ENCODE measurements at regions not wholly inside any gene's neighbourhood (a gene's known extent, or its start where the extent isn't known, plus 50 kb on each side); places are given as distances from the start of the nearest gene placed in this dataset.

DNA sequence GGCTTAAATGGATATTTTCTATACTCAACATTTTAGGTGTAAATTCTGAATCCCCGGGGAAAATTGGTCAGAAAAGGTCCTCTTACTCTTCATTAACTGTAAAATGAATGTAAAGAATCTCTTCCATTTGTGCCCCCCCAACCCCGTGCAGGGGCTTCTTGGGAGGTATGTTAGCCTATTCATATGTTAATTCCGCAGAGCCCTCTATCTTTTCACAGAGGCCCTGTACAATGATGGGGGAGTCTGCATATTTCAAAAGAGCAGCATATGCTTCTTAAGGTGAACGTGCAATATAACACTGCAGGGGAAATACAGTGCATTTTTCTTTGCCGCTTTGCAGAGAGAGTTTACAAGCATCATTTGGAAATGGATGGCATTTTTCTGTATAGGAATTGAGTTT, 88.5 kb upstream of the CXorf66 start:
- Mint-ChIP-seq H3K27me3 (peaks cover 3% of the 10 kb centered on the region), H3K9me3 (no peaks in the 10 kb centered on the region), H3K27ac (no peak overlapping the region), H3K4me1 (no peaks in the 10 kb centered on the region), H3K36me3 (ENCODE audit: low read depth) (no peaks in the 10 kb centered on the region), H3K4me3 (no peak overlapping the region)
- POLR2A ChIA-PET, result no interaction called here
- CTCF ChIA-PET, result no interaction called here
- DNase-seq (no peak), ATAC-seq (ENCODE audit: low read depth) (no peak)
- TF ChIP-seq, protein P1, sequence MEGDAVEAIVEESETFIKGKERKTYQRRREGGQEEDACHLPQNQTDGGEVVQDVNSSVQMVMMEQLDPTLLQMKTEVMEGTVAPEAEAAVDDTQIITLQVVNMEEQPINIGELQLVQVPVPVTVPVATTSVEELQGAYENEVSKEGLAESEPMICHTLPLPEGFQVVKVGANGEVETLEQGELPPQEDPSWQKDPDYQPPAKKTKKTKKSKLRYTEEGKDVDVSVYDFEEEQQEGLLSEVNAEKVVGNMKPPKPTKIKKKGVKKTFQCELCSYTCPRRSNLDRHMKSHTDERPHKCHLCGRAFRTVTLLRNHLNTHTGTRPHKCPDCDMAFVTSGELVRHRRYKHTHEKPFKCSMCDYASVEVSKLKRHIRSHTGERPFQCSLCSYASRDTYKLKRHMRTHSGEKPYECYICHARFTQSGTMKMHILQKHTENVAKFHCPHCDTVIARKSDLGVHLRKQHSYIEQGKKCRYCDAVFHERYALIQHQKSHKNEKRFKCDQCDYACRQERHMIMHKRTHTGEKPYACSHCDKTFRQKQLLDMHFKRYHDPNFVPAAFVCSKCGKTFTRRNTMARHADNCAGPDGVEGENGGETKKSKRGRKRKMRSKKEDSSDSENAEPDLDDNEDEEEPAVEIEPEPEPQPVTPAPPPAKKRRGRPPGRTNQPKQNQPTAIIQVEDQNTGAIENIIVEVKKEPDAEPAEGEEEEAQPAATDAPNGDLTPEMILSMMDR (IDR thresholded peaks at IDR 0.05), result no peak
- intact Hi-C loops (cut with micrococcal nuclease), result no loop called here

DNA sequence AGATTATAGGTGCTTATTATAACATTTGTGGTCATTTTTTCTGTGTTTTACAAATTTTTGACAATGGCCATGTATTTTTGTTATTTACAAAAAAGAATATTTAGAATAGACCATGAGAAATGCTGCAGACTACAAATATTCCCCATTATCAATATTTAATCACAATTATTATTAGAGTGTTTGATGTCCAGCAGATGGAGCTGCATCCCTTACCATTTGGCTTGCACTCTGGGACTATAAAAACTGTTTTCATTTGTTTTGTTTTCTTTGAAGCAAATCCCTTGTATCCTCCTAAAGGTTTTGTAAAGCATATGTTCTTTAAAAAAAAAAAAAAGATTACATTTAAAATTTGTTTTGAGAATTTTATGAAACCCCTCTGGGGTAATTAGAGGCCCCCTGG, 85.6 kb upstream of the CXorf66 start:
- ATAC-seq (ENCODE audit: low read depth), result no peak
- ChIA-PET POLR2A (no interaction called here), CTCF (no interaction called here)
- no peak overlapping the region for H3K4me3 Mint-ChIP-seq
- DNase-seq, result no peak
- H3K9me3 Mint-ChIP-seq, result no peaks in the 10 kb centered on the region
- no peak overlapping the region for H3K27ac Mint-ChIP-seq
- no peaks in the 10 kb centered on the region for H3K36me3 Mint-ChIP-seq (ENCODE audit: low read depth)
- H3K4me1 Mint-ChIP-seq, result no peaks in the 10 kb centered on the region
- intact Hi-C loops (cut with micrococcal nuclease), result no loop called here
- H3K27me3 Mint-ChIP-seq, result no peaks in the 10 kb centered on the region
- TF ChIP-seq, protein P1 (IDR thresholded peaks at IDR 0.05), result no peak

DNA sequence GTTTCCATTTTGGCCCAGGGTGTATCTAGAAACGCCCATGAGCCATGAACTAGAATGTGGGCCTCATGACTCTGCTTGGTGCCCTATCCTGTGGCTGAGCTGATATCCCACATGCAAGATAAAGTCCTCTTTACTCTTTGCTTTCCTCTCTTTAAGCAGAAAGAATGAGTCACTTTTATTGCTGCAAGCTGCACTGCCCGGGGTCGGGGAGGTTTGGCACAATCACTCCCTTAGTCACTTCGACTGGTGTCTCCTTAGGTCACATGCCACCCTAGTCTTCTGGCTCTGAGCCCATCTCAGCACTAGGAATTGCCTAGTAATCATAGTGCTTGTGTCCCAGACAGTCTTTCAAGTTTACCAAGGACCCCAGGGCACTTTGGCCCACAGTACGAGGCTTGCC, 75.1 kb upstream of the CXorf66 start:
- DNase-seq (no peak), ATAC-seq (ENCODE audit: low read depth) (no peak)
- Mint-ChIP-seq H3K36me3 (ENCODE audit: low read depth) (no peaks in the 10 kb centered on the region), H3K4me3 (no peak overlapping the region), H3K27ac (no peak overlapping the region), H3K9me3 (no peaks in the 10 kb centered on the region), H3K27me3 (no peaks in the 10 kb centered on the region), H3K4me1 (no peaks in the 10 kb centered on the region)
- ChIA-PET POLR2A (no interaction called here), CTCF (no interaction called here)
- TF ChIP-seq, protein P1 (IDR thresholded peaks at IDR 0.05), result no peak
- intact Hi-C loops (cut with micrococcal nuclease), result no loop called here

DNA sequence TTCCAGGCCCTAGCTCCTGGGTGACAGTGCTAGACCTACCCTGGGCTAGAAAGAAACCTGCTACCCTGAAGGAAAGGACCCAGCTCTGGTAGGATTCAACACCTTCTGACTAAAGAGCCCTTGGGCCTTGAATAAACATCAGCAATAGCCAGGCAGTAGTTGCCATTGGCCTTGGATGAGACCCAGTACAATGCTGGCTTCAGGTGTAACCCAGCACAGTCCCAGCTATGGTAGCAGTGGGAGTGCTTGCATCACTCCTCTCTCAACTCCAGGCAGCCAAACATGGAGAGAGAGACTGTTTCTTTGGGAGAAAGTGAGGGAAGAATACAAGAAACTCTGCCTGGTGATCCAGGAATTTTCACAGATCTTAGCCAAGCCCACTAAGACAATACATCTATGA, 73.5 kb upstream of the CXorf66 start:
- no peak for DNase-seq
- Mint-ChIP-seq H3K36me3 (ENCODE audit: low read depth) (no peaks in the 10 kb centered on the region), H3K27ac (no peak overlapping the region), H3K4me1 (no peaks in the 10 kb centered on the region), H3K4me3 (no peak overlapping the region), H3K27me3 (no peaks in the 10 kb centered on the region), H3K9me3 (peaks cover 2% of the 10 kb centered on the region)
- ChIA-PET CTCF (no interaction called here), POLR2A (no interaction called here)
- intact Hi-C loops (cut with micrococcal nuclease), result no loop called here
- TF ChIP-seq, protein P1 (IDR thresholded peaks at IDR 0.05), result no peak
- ATAC-seq (ENCODE audit: low read depth), result no peak

DNA sequence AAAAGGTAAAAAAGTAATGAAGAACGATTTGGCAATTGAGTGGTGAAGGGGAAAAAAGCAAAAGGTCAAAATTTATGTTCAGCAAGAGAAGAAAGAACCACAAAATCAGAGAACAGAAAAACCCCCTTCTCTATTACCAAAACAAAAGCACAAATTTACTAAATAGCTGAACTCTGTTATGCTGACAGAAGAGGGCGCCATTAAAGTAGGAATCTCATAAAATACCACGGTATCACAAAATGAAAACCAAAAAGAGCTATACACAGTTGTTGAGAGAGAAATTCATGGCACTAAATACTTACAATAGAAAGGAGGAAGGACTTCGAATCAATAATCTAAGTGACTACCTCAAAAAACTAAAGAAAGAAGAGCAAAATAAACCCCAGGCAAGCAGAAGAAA, 69.6 kb upstream of the CXorf66 start:
- H3K4me1 Mint-ChIP-seq, result no peaks in the 10 kb centered on the region
- ChIA-PET CTCF (no interaction called here), POLR2A (no interaction called here)
- H3K4me3 Mint-ChIP-seq, result no peak overlapping the region
- intact Hi-C loops (cut with micrococcal nuclease), result no loop called here
- TF ChIP-seq, protein P1 (IDR thresholded peaks at IDR 0.05), result no peak
- H3K27me3 Mint-ChIP-seq, result peaks cover 4% of the 10 kb centered on the region
- no peaks in the 10 kb centered on the region for H3K36me3 Mint-ChIP-seq (ENCODE audit: low read depth)
- ATAC-seq (ENCODE audit: low read depth) (no peak), DNase-seq (no peak)
- H3K27ac Mint-ChIP-seq, result no peak overlapping the region
- peaks cover 2% of the 10 kb centered on the region for H3K9me3 Mint-ChIP-seq

Measured in activated B cell treated with CpG ODN at 0.5 μM for 24 hours (primary cell).